Stimulated activated CD8-positive, alpha-beta memory T cell treated with anti-CD3 and anti-CD28 coated beads, Interleukin-4, amount 100 ng/mL, for 1 hour (primary cell): ENCODE measurements at regions not wholly inside any gene's neighbourhood (a gene's known extent, or its start where the extent isn't known, plus 50 kb on each side); places are given as distances from the start of the nearest gene placed in this dataset.

ENCODE experiments used
- DNase-seq, 2 donors: peaks; one replicate each; pipeline ENCODE4 v3.0.0-alpha.2; 2020; ENCODE audit warnings: low read depth in 2 of 2, low spot score in 1 of 2

GRCh38 chr14:97485201-97485600, 688.0 kb downstream of the VRK1 start:
- no peak for DNase-seq

GRCh38 chr14:97486601-97487120, 689.5 kb downstream of the VRK1 start:
- no peak for DNase-seq

GRCh38 chr14:97489750-97490149, 692.6 kb downstream of the VRK1 start:
- DNase-seq: no peak

- DNase-seq: no peak
Measured at GRCh38 chr14:97490521-97491070, 693.4 kb downstream of the VRK1 start.

GRCh38 chr14:97491697-97492096, 694.5 kb downstream of the VRK1 start:
- no peak for DNase-seq

GRCh38 chr14:97499790-97500481, 702.8 kb downstream of the VRK1 start:
- DNase-seq: no peak

GRCh38 chr14:97506626-97507025, 709.4 kb downstream of the VRK1 start:
- DNase-seq: no peak

GRCh38 chr14:97513891-97514290, 716.7 kb downstream of the VRK1 start:
- DNase-seq: no peak

- no peak for DNase-seq
Measured at GRCh38 chr14:97517566-97518234, 720.5 kb downstream of the VRK1 start.

GRCh38 chr14:97523936-97524335, 726.8 kb downstream of the VRK1 start:
- DNase-seq: no peak

- no peak for DNase-seq
Measured at GRCh38 chr14:97524589-97525319, 727.6 kb downstream of the VRK1 start.

- DNase-seq: no peak
Measured at GRCh38 chr14:97527993-97528392, 730.8 kb downstream of the VRK1 start.

- DNase-seq: no peak
Measured at GRCh38 chr14:97532052-97532451, 734.9 kb downstream of the VRK1 start.

- no peak for DNase-seq
Measured at GRCh38 chr14:97536421-97536820, 739.2 kb downstream of the VRK1 start.

- DNase-seq: no peak
Measured at GRCh38 chr14:97538749-97539410, 741.7 kb downstream of the VRK1 start.

- no peak for DNase-seq
Measured at GRCh38 chr14:97539411-97539795, 742.2 kb downstream of the VRK1 start.

GRCh38 chr14:97539884-97540283, 742.7 kb downstream of the VRK1 start:
- DNase-seq: no peak

GRCh38 chr14:97543221-97543620, 746.0 kb downstream of the VRK1 start:
- no peak for DNase-seq

- DNase-seq: no peak
Measured at GRCh38 chr14:97543816-97544215, 746.6 kb downstream of the VRK1 start.

GRCh38 chr14:97544571-97544970, 747.4 kb downstream of the VRK1 start:
- no peak for DNase-seq
